Right cardiac atrium (tissue), 5 donors: ENCODE measurements at regions not wholly inside any gene's neighbourhood (a gene's known extent, or its start where the extent isn't known, plus 50 kb on each side); places are given as distances from the start of the nearest gene placed in this dataset.

ENCODE experiments used
- ATAC-seq, 2 donors: fragments of 200-7000 bp; cut with Tn5 transposase; one replicate each; pipeline versions ENCODE4 v1.8.0 to v1.9.1; 2020; ENCODE audit warnings: moderate library complexity in 2 of 2, mild to moderate bottlenecking in 1 of 2
- DNase-seq, 3 donors: peaks; one replicate each; pipeline ENCODE4 v3.0.0-alpha.2; 2020
- H3K27ac ChIP-seq: one replicate; pipeline ENCODE4 v1.5.1; 2013; ENCODE audit warnings: mild to moderate bottlenecking, low read length, control low read depth, moderate library complexity
- H3K27me3 ChIP-seq: one replicate; pipeline ENCODE4 v1.6.1; 2013; ENCODE audit not compliant: control insufficient read depth, insufficient read depth
- H3K4me1 ChIP-seq: one replicate; pipeline ENCODE4 v1.6.1; 2013; ENCODE audit warnings: low read length; ENCODE audit not compliant: control insufficient read depth, insufficient read depth
- H3K4me3 ChIP-seq: one replicate; pipeline ENCODE4 v1.5.1; 2013; ENCODE audit warnings: low read length, control low read depth
- H3K9me3 ChIP-seq: one replicate; pipeline ENCODE4 v1.6.1; 2013; ENCODE audit warnings: low read length; ENCODE audit not compliant: control insufficient read depth
- WGBS: extraction: QIAGEN DNeasy Blood & Tissue Kit; methylation state at CpG from one replicate; pipeline ENCODE4 v1.1.7; 2013; 5-methylcytosine and 5-hydroxymethylcytosine counted together
- intact Hi-C, 4 donors: fragments of 100-400 bp; cut with DNase I; formaldehyde crosslinking; loops; one replicate each; pipeline versions ENCODE4 v1.11.0 to v1.14.0; 2022 to 2023
- donor health status: healthy with polysubstance abuse.
- donor health status: DM: no; HTN: yes; CAD: no.
- donor health status: DM: no; HTN: no; CAD: no.
- donor health status: DM: no; HTN: yes; CAD: no; lungs with severe emphysema.
- donor health status: DM: yes; HTN: yes; CAD: no.

- H3K27me3 ChIP-seq = no peaks in the 10 kb centered on the region
- no peak overlapping the region for H3K4me3 ChIP-seq
- no peak overlapping the region for H3K27ac ChIP-seq
- intact Hi-C loops = no loop called here
- H3K4me1 ChIP-seq = no peaks in the 10 kb centered on the region
- no peak for DNase-seq
- ATAC-seq = no peak
- WGBS = 95% methylated on average over 2 of the region's 2 CpGs
- no peaks in the 10 kb centered on the region for H3K9me3 ChIP-seq
Measured at GRCh38 chr2:207416900-207417299, 112.9 kb upstream of the CREB1 start.

GRCh38 chr2:207417301-207417718 lies 112.5 kb upstream of the CREB1 start:
- no peaks in the 10 kb centered on the region for H3K4me1 ChIP-seq
- no peak overlapping the region for H3K4me3 ChIP-seq
- no peaks in the 10 kb centered on the region for H3K27me3 ChIP-seq
- no peak for ATAC-seq
- WGBS = 73% methylated on average over 3 of the region's 3 CpGs
- no peaks in the 10 kb centered on the region for H3K9me3 ChIP-seq
- intact Hi-C loops = no loop called here
- H3K27ac ChIP-seq = no peak overlapping the region
- DNase-seq = no peak

- no peak overlapping the region for H3K27ac ChIP-seq
- no peaks in the 10 kb centered on the region for H3K27me3 ChIP-seq
- ATAC-seq (no peak), DNase-seq (no peak)
- H3K4me3 ChIP-seq = no peak overlapping the region
- no peaks in the 10 kb centered on the region for H3K9me3 ChIP-seq
- 53% methylated on average over 4 of the region's 4 CpGs for WGBS
- H3K4me1 ChIP-seq = no peaks in the 10 kb centered on the region
- intact Hi-C loops = no loop called here
Measured at GRCh38 chr2:207418419-207418818, 111.3 kb upstream of the CREB1 start.

GRCh38 chr2:207419331-207419730 lies 110.4 kb upstream of the CREB1 start:
- Histone ChIP-seq H3K9me3 (no peaks in the 10 kb centered on the region), H3K4me1 (no peaks in the 10 kb centered on the region), H3K27ac (no peak overlapping the region), H3K4me3 (no peak overlapping the region), H3K27me3 (no peaks in the 10 kb centered on the region)
- ATAC-seq (no peak), DNase-seq (no peak)
- 87% methylated on average over 4 of the region's 4 CpGs for WGBS
- intact Hi-C loops = no loop called here

GRCh38 chr2:207421671-207422070 lies 108.1 kb upstream of the CREB1 start:
- WGBS = 94% methylated on average over 12 of the region's 12 CpGs
- no peak for ATAC-seq
- intact Hi-C loops = no loop called here

GRCh38 chr2:207422380-207422779 lies 107.4 kb upstream of the CREB1 start:
- Histone ChIP-seq H3K27ac (no peak overlapping the region), H3K4me1 (no peaks in the 10 kb centered on the region), H3K27me3 (no peaks in the 10 kb centered on the region), H3K9me3 (no peaks in the 10 kb centered on the region), H3K4me3 (no peak overlapping the region)
- 91% methylated on average over 3 of the region's 3 CpGs for WGBS
- intact Hi-C loops = no loop called here
- no peak for ATAC-seq
- no peak for DNase-seq

More at GRCh38 chr2:207421671-207422070, 108.1 kb upstream of the CREB1 start:
- H3K27me3 ChIP-seq = no peaks in the 10 kb centered on the region
- H3K27ac ChIP-seq = no peak overlapping the region
- H3K4me1 ChIP-seq = no peaks in the 10 kb centered on the region
- no peak overlapping the region for H3K4me3 ChIP-seq
- DNase-seq = no peak
- H3K9me3 ChIP-seq = no peaks in the 10 kb centered on the region

GRCh38 chr2:207423886-207424285 lies 105.9 kb upstream of the CREB1 start:
- no peaks in the 10 kb centered on the region for H3K9me3 ChIP-seq
- no peak overlapping the region for H3K27ac ChIP-seq
- no peaks in the 10 kb centered on the region for H3K27me3 ChIP-seq
- H3K4me3 ChIP-seq = no peak overlapping the region
- no peaks in the 10 kb centered on the region for H3K4me1 ChIP-seq
- intact Hi-C loops = no loop called here
- 56% methylated on average over 3 of the region's 3 CpGs for WGBS
- no peak for DNase-seq
- no peak for ATAC-seq

GRCh38 chr2:207427986-207428385 lies 101.8 kb upstream of the CREB1 start:
- Histone ChIP-seq H3K27ac (no peak overlapping the region), H3K4me3 (no peak overlapping the region), H3K4me1 (no peaks in the 10 kb centered on the region), H3K9me3 (no peaks in the 10 kb centered on the region), H3K27me3 (no peaks in the 10 kb centered on the region)
- DNase-seq (no peak), ATAC-seq (no peak)
- intact Hi-C loops = no loop called here
- WGBS = 57% methylated on average over 2 of the region's 2 CpGs

GRCh38 chr2:207428573-207428972 lies 101.2 kb upstream of the CREB1 start:
- H3K4me3 ChIP-seq = no peak overlapping the region
- DNase-seq (no peak), ATAC-seq (no peak)
- no peaks in the 10 kb centered on the region for H3K27me3 ChIP-seq
- H3K4me1 ChIP-seq = no peaks in the 10 kb centered on the region
- 100% methylated on average over 1 of the region's 1 CpG for WGBS
- intact Hi-C loops = no loop called here
- H3K9me3 ChIP-seq = no peaks in the 10 kb centered on the region
- no peak overlapping the region for H3K27ac ChIP-seq

GRCh38 chr2:207432453-207432852 lies 97.3 kb upstream of the CREB1 start:
- H3K4me1 ChIP-seq = no peaks in the 10 kb centered on the region
- H3K27ac ChIP-seq = no peak overlapping the region
- ATAC-seq (no peak), DNase-seq (no peak)
- intact Hi-C loops = no loop called here
- H3K9me3 ChIP-seq = no peaks in the 10 kb centered on the region
- 33% methylated on average over 3 of the region's 3 CpGs for WGBS
- H3K27me3 ChIP-seq = no peaks in the 10 kb centered on the region
- H3K4me3 ChIP-seq = no peak overlapping the region

GRCh38 chr2:207434306-207434705 lies 95.5 kb upstream of the CREB1 start:
- Histone ChIP-seq H3K4me3 (no peak overlapping the region), H3K9me3 (no peaks in the 10 kb centered on the region), H3K27ac (no peak overlapping the region), H3K27me3 (no peaks in the 10 kb centered on the region), H3K4me1 (no peaks in the 10 kb centered on the region)
- WGBS = 87% methylated on average over 1 of the region's 1 CpG
- ATAC-seq = no peak
- intact Hi-C loops = no loop called here
- no peak for DNase-seq

GRCh38 chr2:207434899-207435465 lies 94.8 kb upstream of the CREB1 start:
- no peaks in the 10 kb centered on the region for H3K9me3 ChIP-seq
- 82% methylated on average over 4 of the region's 4 CpGs for WGBS
- intact Hi-C loops = no loop called here
- ATAC-seq = no peak
- no peak overlapping the region for H3K27ac ChIP-seq
- no peak overlapping the region for H3K4me3 ChIP-seq
- DNase-seq = no peak
- H3K4me1 ChIP-seq = no peaks in the 10 kb centered on the region
- no peaks in the 10 kb centered on the region for H3K27me3 ChIP-seq
